Smooth muscle cell (in vitro differentiated cells): ENCODE measurements at regions not wholly inside any gene's neighbourhood (a gene's known extent, or its start where the extent isn't known, plus 50 kb on each side); places are given as distances from the start of the nearest gene placed in this dataset.

Experiments used
- DNase-seq: peaks from one replicate; lab custom pipeline; 2025; ENCODE audit not compliant: unreplicated experiment; lab: John Stamatoyannopoulos, UW
- H2AFZ ChIP-seq: fragments of 200-600 bp; sonication (generic); 2 replicates; pipeline ENCODE4 v1.6.0; 2016; ENCODE audit warnings: antibody characterized with exemption, low read depth, mild to moderate bottlenecking
- H3F3A ChIP-seq: fragments of 200-600 bp; sonication (generic); 2 replicates; pipeline ENCODE4 v1.6.0; 2017; ENCODE audit warnings: antibody characterized with exemption, low read depth
- H3K27ac ChIP-seq: fragments of 200-600 bp; sonication (generic); 2 replicates; pipeline ENCODE4 v1.5.1; 2016; ENCODE audit warnings: low read depth, mild to moderate bottlenecking
- H3K27me3 ChIP-seq: fragments of 200-600 bp; sonication (generic); 2 replicates; pipeline ENCODE4 v1.6.1; 2016; ENCODE audit warnings: low read depth, mild to moderate bottlenecking
- H3K36me3 ChIP-seq: fragments of 200-600 bp; sonication (generic); 2 replicates; pipeline ENCODE4 v1.5.1; 2016; ENCODE audit warnings: low read depth
- H3K4me1 ChIP-seq: fragments of 200-600 bp; sonication (generic); 2 replicates; pipeline ENCODE4 v1.5.1; 2016; ENCODE audit warnings: low read depth
- H3K4me2 ChIP-seq: fragments of 200-600 bp; sonication (generic); 2 replicates; pipeline ENCODE4 v1.6.0; 2016; ENCODE audit warnings: mild to moderate bottlenecking
- H3K4me3 ChIP-seq: fragments of 200-600 bp; sonication (generic); 2 replicates; pipeline ENCODE4 v1.5.1; 2016; ENCODE audit warnings: mild to moderate bottlenecking
- H3K79me2 ChIP-seq: fragments of 200-600 bp; sonication (generic); 2 replicates; pipeline ENCODE4 v1.6.0; 2016; ENCODE audit warnings: low read depth, mild to moderate bottlenecking
- H3K9ac ChIP-seq: fragments of 200-600 bp; sonication (generic); 2 replicates; pipeline ENCODE4 v1.6.0; 2016; ENCODE audit warnings: low read depth
- H3K9me3 ChIP-seq: fragments of 200-600 bp; sonication (generic); replicated peaks from 2 replicates; pipeline ENCODE4 v1.5.1; 2016; ENCODE audit warnings: low read depth
- H4K20me1 ChIP-seq: fragments of 200-600 bp; sonication (generic); 2 replicates; pipeline ENCODE4 v1.6.0; 2016; ENCODE audit warnings: low read depth
- CTCF ChIP-seq: fragments of 200-600 bp; sonication (generic); IDR thresholded peaks from 2 replicates; pipeline ENCODE4 v1.5.1; 2017; ENCODE audit warnings: borderline replicate concordance, mild to moderate bottlenecking, antibody characterized with exemption; ENCODE audit not compliant: insufficient read depth, poor library complexity, severe bottlenecking
- WGBS: methylation state at CpG from one replicate; pipeline ENCODE4 v1.1.7; 2016; ENCODE audit warnings: low lambda C conversion rate; 5-methylcytosine and 5-hydroxymethylcytosine counted together

GRCh38 chr1:56148326-56149193, 430.8 kb downstream of the PLPP3 start:
- Histone ChIP-seq H3K4me1 (peaks cover 7% of the 10 kb centered on the region), H3K27ac (no peak overlapping the region), H3K36me3 (no peaks in the 10 kb centered on the region), H3K9ac (no peak overlapping the region), H2AFZ (no peak overlapping the region), H3K4me3 (no peak overlapping the region), H3K27me3 (no peaks in the 10 kb centered on the region), H3K4me2 (no peak overlapping the region), H3K79me2 (no peaks in the 10 kb centered on the region), H3F3A (no peaks in the 10 kb centered on the region), H3K9me3 (no peaks in the 10 kb centered on the region), H4K20me1 (no peaks in the 10 kb centered on the region)
- no peak for TF ChIP-seq CTCF
- no peak for DNase-seq
- 78% methylated on average over 6 of the region's 6 CpGs for WGBS

- no peak overlapping the region for H3K4me3 ChIP-seq
- H3K4me2 ChIP-seq, result no peak overlapping the region
- no peaks in the 10 kb centered on the region for H3F3A ChIP-seq
- H3K27ac ChIP-seq, result no peak overlapping the region
- no peaks in the 10 kb centered on the region for H3K36me3 ChIP-seq
- WGBS, result 92% methylated on average over 1 of the region's 1 CpG
- no peak overlapping the region for H3K9ac ChIP-seq
- DNase-seq, result no peak
- no peaks in the 10 kb centered on the region for H3K9me3 ChIP-seq
- H3K79me2 ChIP-seq, result no peaks in the 10 kb centered on the region
- no peaks in the 10 kb centered on the region for H4K20me1 ChIP-seq
- TF ChIP-seq CTCF, result no peak
- no peaks in the 10 kb centered on the region for H3K4me1 ChIP-seq
- H3K27me3 ChIP-seq, result no peaks in the 10 kb centered on the region
- H2AFZ ChIP-seq, result no peak overlapping the region
These were observed 431.9 kb downstream of the PLPP3 start for GRCh38 chr1:56147459-56147858.

GRCh38 chr1:56147034-56147433, 432.3 kb downstream of the PLPP3 start:
- no peaks in the 10 kb centered on the region for H3F3A ChIP-seq
- DNase-seq, result no peak
- no peaks in the 10 kb centered on the region for H3K79me2 ChIP-seq
- no peak overlapping the region for H3K9ac ChIP-seq
- TF ChIP-seq CTCF, result no peak
- no peak overlapping the region for H3K4me3 ChIP-seq
- H2AFZ ChIP-seq, result no peak overlapping the region
- no peak overlapping the region for H3K4me2 ChIP-seq
- no peak overlapping the region for H3K27ac ChIP-seq
- no peaks in the 10 kb centered on the region for H3K27me3 ChIP-seq
- no peaks in the 10 kb centered on the region for H3K9me3 ChIP-seq
- no peaks in the 10 kb centered on the region for H3K36me3 ChIP-seq
- 69% methylated on average over 2 of the region's 2 CpGs for WGBS
- no peaks in the 10 kb centered on the region for H3K4me1 ChIP-seq
- no peaks in the 10 kb centered on the region for H4K20me1 ChIP-seq

- Histone ChIP-seq H3K79me2 (no peaks in the 10 kb centered on the region), H3K4me1 (no peaks in the 10 kb centered on the region), H3K9ac (no peak overlapping the region), H3K27ac (no peak overlapping the region), H2AFZ (peak overlapping the region; percentile 21), H3F3A (no peaks in the 10 kb centered on the region), H3K9me3 (no peaks in the 10 kb centered on the region), H3K36me3 (no peaks in the 10 kb centered on the region), H3K27me3 (no peaks in the 10 kb centered on the region), H3K4me3 (no peak overlapping the region), H4K20me1 (no peaks in the 10 kb centered on the region), H3K4me2 (no peak overlapping the region)
- TF ChIP-seq CTCF, result no peak
- no peak for DNase-seq
- 36% methylated on average over 2 of the region's 2 CpGs for WGBS
These were observed 432.9 kb downstream of the PLPP3 start for GRCh38 chr1:56146449-56146848.
